GM23338 (cell line): ENCODE measurements at regions not wholly inside any gene's neighbourhood (a gene's known extent, or its start where the extent isn't known, plus 50 kb on each side); places are given as distances from the start of the nearest gene placed in this dataset.

Experiments
- ATAC-seq: fragments of 200-7000 bp; cut with Tn5 transposase; 3 replicates; pipeline ENCODE4 v1.9.1; 2020
- DNase-seq: peaks from one replicate; pipeline ENCODE4 v3.0.0-alpha.2; 2015; ENCODE audit warnings: low spot score
- H2AFZ ChIP-seq: fragments of 200-600 bp; sonication (generic); 2 replicates; pipeline ENCODE4 v1.8.0; 2016; ENCODE audit warnings: antibody characterized with exemption, mild to moderate bottlenecking, moderate library complexity
- H3F3A ChIP-seq: fragments of 200-600 bp; sonication (generic); replicated peaks from 2 replicates; pipeline ENCODE4 v1.8.0; 2017; ENCODE audit warnings: antibody characterized with exemption, mixed run types, low read depth
- H3K27ac ChIP-seq: fragments of 200-600 bp; sonication (generic); 2 replicates; pipeline ENCODE4 v1.6.1; 2016; ENCODE audit warnings: low read depth
- H3K27me3 ChIP-seq: fragments of 200-600 bp; sonication (generic); 2 replicates; pipeline ENCODE4 v1.8.0; 2016; ENCODE audit warnings: mild to moderate bottlenecking, mixed run types, moderate library complexity; ENCODE audit not compliant: insufficient read depth
- H3K36me3 ChIP-seq: fragments of 200-600 bp; sonication (generic); 2 replicates; pipeline ENCODE4 v1.8.0; 2016; ENCODE audit warnings: mild to moderate bottlenecking; ENCODE audit not compliant: insufficient read depth
- H3K4me1 ChIP-seq: fragments of 200-600 bp; sonication (generic); 2 replicates; pipeline ENCODE4 v1.8.0; 2016; ENCODE audit warnings: mild to moderate bottlenecking, moderate library complexity; ENCODE audit not compliant: insufficient read depth
- H3K4me2 ChIP-seq: fragments of 200-600 bp; sonication (generic); 2 replicates; pipeline ENCODE4 v1.7.1; 2017; ENCODE audit warnings: mixed run types
- H3K4me3 ChIP-seq: fragments of 200-600 bp; sonication (generic); 2 replicates; pipeline ENCODE4 v1.6.1; 2016; ENCODE audit warnings: mixed run types
- H3K79me2 ChIP-seq: fragments of 200-600 bp; sonication (generic); replicated peaks from 2 replicates; pipeline ENCODE4 v1.8.0; 2017; ENCODE audit warnings: mild to moderate bottlenecking; ENCODE audit not compliant: insufficient read depth
- H3K9me2 ChIP-seq: fragments of 200-600 bp; sonication (generic); 2 replicates; pipeline ENCODE4 v1.8.0; 2017; ENCODE audit not compliant: insufficient read depth
- H4K20me1 ChIP-seq: fragments of 200-600 bp; sonication (generic); replicated peaks from 2 replicates; pipeline ENCODE4 v1.8.0; 2017; ENCODE audit warnings: mild to moderate bottlenecking; ENCODE audit not compliant: insufficient read depth
- H3K27ac Mint-ChIP-seq: 2 replicates; pipeline ENCODE4 v1.8.0; 2020; ENCODE audit warnings: inconsistent platforms, mild to moderate bottlenecking, moderate library complexity, mixed read lengths
- H3K27me3 Mint-ChIP-seq: 3 replicates; pipeline ENCODE4 v1.8.0; 2022; ENCODE audit warnings: low read depth, mild to moderate bottlenecking, moderate library complexity, mixed read lengths, inconsistent platforms; ENCODE audit not compliant: insufficient read depth, poor library complexity
- H3K36me3 Mint-ChIP-seq: 3 replicates; pipeline ENCODE4 v1.8.0; 2021; ENCODE audit warnings: low read depth, mild to moderate bottlenecking, inconsistent platforms, moderate library complexity, mixed read lengths
- H3K4me1 Mint-ChIP-seq: 3 replicates; pipeline ENCODE4 v1.8.0; 2020; ENCODE audit warnings: mild to moderate bottlenecking, inconsistent platforms, mixed read lengths
- H3K4me3 Mint-ChIP-seq: 3 replicates; pipeline ENCODE4 v1.8.0; 2021; ENCODE audit warnings: moderate library complexity, mild to moderate bottlenecking, inconsistent platforms, mixed read lengths
- H3K9me3 Mint-ChIP-seq: 3 replicates; pipeline ENCODE4 v1.8.0; 2020; ENCODE audit warnings: moderate library complexity, mild to moderate bottlenecking, inconsistent platforms, mixed read lengths
- CREB1 ChIP-seq: fragments of 250-450 bp; sonication (Bioruptor Pico); IDR thresholded peaks from 2 replicates; pipeline ENCODE4 v1.5.0; 2020; ENCODE audit warnings: low read depth, mild to moderate bottlenecking, moderate library complexity
- EZH2 ChIP-seq: fragments of 200-600 bp; sonication (generic); IDR thresholded peaks from one replicate; pipeline ENCODE4 v1.8.0; 2017; ENCODE audit warnings: antibody characterized with exemption, mild to moderate bottlenecking, low read depth; ENCODE audit not compliant: unreplicated experiment
- EZH2phosphoT487 ChIP-seq: fragments of 200-600 bp; sonication (generic); IDR thresholded peaks from one replicate; pipeline ENCODE4 v1.8.1; 2018; ENCODE audit warnings: antibody characterized with exemption; ENCODE audit not compliant: unreplicated experiment
- JUNB ChIP-seq: IDR thresholded peaks from one replicate; pipeline ENCODE4 v1.6.1; 2016; ENCODE audit warnings: antibody characterized with exemption; ENCODE audit not compliant: unreplicated experiment
- STAT1 ChIP-seq: IDR thresholded peaks from one replicate; pipeline ENCODE4 v1.6.1; 2016; ENCODE audit warnings: antibody characterized with exemption; ENCODE audit not compliant: unreplicated experiment
- TF ChIP-seq, protein P1 (sequence below): fragments of 250-450 bp; sonication (Bioruptor Pico); IDR thresholded peaks from 2 replicates; pipeline ENCODE4 v1.5.0; 2020; ENCODE audit warnings: mild to moderate bottlenecking, moderate library complexity
- TF ChIP-seq, protein P2 (sequence below), 2 experiments: fragments of 200-600 bp in 1 of 2; sonication (generic) in 1 of 2; conservative IDR thresholded peaks; 2 replicates each; pipeline versions ENCODE4 v1.5.1 to v1.6.1; 2016 to 2017; ENCODE audit warnings: antibody characterized with exemption in 2 of 2, low read depth in 2 of 2, mild to moderate bottlenecking in 2 of 2, moderate library complexity in 1 of 2

DNA sequence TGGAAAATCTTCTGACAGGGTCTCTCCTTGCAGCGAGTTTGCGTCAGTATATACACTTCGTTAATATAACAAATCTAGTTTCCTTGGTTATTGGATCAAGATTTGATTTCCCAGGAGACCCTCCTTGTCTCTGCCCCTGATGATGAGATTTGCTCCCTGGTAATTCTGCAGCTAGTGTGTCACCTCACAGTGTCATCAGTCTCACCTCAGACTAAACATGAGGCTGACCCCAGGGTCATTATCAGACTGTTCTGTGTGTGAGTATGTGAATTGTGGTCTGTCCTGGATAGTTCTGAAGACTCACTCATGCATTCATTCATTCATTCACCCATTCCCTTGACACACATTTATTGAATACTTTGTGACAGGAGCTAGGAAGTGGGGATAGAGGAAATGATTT lies 138.4 kb upstream of the CTTNBP2 start (continued):
- TF ChIP-seq, protein P1, sequence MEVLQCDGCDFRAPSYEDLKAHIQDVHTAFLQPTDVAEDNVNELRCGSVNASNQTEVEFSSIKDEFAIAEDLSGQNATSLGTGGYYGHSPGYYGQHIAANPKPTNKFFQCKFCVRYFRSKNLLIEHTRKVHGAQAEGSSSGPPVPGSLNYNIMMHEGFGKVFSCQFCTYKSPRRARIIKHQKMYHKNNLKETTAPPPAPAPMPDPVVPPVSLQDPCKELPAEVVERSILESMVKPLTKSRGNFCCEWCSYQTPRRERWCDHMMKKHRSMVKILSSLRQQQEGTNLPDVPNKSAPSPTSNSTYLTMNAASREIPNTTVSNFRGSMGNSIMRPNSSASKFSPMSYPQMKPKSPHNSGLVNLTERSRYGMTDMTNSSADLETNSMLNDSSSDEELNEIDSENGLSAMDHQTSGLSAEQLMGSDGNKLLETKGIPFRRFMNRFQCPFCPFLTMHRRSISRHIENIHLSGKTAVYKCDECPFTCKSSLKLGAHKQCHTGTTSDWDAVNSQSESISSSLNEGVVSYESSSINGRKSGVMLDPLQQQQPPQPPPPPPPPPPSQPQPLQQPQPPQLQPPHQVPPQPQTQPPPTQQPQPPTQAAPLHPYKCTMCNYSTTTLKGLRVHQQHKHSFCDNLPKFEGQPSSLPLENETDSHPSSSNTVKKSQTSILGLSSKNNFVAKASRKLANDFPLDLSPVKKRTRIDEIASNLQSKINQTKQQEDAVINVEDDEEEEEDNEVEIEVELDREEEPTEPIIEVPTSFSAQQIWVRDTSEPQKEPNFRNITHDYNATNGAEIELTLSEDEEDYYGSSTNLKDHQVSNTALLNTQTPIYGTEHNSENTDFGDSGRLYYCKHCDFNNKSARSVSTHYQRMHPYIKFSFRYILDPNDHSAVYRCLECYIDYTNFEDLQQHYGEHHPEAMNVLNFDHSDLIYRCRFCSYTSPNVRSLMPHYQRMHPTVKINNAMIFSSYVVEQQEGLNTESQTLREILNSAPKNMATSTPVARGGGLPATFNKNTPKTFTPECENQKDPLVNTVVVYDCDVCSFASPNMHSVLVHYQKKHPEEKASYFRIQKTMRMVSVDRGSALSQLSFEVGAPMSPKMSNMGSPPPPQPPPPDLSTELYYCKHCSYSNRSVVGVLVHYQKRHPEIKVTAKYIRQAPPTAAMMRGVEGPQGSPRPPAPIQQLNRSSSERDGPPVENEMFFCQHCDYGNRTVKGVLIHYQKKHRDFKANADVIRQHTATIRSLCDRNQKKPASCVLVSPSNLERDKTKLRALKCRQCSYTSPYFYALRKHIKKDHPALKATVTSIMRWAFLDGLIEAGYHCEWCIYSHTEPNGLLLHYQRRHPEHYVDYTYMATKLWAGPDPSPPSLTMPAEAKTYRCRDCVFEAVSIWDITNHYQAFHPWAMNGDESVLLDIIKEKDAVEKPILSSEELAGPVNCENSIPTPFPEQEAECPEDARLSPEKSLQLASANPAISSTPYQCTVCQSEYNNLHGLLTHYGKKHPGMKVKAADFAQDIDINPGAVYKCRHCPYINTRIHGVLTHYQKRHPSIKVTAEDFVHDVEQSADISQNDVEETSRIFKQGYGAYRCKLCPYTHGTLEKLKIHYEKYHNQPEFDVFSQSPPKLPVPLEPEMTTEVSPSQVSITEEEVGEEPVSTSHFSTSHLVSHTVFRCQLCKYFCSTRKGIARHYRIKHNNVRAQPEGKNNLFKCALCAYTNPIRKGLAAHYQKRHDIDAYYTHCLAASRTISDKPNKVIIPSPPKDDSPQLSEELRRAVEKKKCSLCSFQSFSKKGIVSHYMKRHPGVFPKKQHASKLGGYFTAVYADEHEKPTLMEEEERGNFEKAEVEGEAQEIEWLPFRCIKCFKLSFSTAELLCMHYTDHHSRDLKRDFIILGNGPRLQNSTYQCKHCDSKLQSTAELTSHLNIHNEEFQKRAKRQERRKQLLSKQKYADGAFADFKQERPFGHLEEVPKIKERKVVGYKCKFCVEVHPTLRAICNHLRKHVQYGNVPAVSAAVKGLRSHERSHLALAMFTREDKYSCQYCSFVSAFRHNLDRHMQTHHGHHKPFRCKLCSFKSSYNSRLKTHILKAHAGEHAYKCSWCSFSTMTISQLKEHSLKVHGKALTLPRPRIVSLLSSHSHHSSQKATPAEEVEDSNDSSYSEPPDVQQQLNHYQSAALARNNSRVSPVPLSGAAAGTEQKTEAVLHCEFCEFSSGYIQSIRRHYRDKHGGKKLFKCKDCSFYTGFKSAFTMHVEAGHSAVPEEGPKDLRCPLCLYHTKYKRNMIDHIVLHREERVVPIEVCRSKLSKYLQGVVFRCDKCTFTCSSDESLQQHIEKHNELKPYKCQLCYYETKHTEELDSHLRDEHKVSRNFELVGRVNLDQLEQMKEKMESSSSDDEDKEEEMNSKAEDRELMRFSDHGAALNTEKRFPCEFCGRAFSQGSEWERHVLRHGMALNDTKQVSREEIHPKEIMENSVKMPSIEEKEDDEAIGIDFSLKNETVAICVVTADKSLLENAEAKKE (CRISPR knock-in tag) = no peak
- no peak for TF ChIP-seq EZH2
- TF ChIP-seq, protein P2, sequence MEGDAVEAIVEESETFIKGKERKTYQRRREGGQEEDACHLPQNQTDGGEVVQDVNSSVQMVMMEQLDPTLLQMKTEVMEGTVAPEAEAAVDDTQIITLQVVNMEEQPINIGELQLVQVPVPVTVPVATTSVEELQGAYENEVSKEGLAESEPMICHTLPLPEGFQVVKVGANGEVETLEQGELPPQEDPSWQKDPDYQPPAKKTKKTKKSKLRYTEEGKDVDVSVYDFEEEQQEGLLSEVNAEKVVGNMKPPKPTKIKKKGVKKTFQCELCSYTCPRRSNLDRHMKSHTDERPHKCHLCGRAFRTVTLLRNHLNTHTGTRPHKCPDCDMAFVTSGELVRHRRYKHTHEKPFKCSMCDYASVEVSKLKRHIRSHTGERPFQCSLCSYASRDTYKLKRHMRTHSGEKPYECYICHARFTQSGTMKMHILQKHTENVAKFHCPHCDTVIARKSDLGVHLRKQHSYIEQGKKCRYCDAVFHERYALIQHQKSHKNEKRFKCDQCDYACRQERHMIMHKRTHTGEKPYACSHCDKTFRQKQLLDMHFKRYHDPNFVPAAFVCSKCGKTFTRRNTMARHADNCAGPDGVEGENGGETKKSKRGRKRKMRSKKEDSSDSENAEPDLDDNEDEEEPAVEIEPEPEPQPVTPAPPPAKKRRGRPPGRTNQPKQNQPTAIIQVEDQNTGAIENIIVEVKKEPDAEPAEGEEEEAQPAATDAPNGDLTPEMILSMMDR (conservative IDR thresholded peaks at IDR 0.05; ENCODE audit: low read depth in 2 of 2) = no peak
- no peak for TF ChIP-seq EZH2phosphoT487
- TF ChIP-seq STAT1 = no peak
- no peak for TF ChIP-seq JUNB
- no peak for TF ChIP-seq CREB1

DNA sequence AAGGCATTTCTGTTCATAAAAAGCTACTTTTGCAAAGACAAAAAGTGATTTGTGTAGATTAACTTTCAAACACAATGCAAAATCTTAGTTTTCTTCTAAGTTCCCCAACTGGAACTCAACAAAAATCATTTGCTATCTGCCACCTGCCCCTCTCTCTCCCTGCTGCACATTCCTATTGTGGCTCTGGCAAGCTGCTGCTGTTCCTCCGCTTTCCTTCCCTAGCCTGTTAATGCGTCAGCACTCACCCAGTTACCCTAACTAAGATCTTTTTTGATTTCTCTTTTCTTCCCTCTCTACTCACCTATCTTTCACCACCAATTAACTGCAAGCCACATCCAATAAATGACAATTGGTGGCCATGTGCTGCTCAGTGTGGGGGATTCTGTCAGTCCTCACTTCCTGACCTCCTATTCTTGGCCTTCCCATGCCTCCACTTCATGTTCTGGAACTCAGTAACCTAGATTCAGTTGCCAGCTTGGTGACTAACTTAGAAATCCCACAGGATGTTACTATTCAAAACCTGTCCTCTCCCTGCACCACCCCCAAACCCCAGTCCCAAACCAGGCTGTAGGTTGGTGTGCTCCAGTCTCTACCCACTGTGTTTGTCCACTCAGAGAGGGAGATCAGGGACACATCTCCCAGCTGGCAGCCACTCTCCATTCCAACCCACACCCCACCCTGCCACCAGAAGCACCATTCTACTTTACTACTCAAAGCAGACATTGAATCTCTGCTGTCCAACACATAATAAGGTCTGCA lies 140.2 kb upstream of the CTTNBP2 start:
- H4K20me1 ChIP-seq = no peaks in the 10 kb centered on the region
- no peak for DNase-seq
- no peaks in the 10 kb centered on the region for H3K36me3 Mint-ChIP-seq
- H3F3A ChIP-seq = no peaks in the 10 kb centered on the region
- no peak for ATAC-seq
- H3K27ac Mint-ChIP-seq = no peak overlapping the region
- H2AFZ ChIP-seq = no peak overlapping the region; the same call in 1 of the 2 replicates
- H3K79me2 ChIP-seq = no peaks in the 10 kb centered on the region
- H3K27me3 ChIP-seq = no peaks in the 10 kb centered on the region
- H3K36me3 ChIP-seq = no peaks in the 10 kb centered on the region
- H3K9me2 ChIP-seq = peaks cover 7% of the 10 kb centered on the region; the same call in 1 of the 2 replicates
- no peaks in the 10 kb centered on the region for H3K4me1 ChIP-seq
- no peak for TF ChIP-seq JUNB
- TF ChIP-seq, protein P2 (conservative IDR thresholded peaks at IDR 0.05; ENCODE audit: low read depth in 2 of 2) = no peak
- no peak overlapping the region for H3K4me3 Mint-ChIP-seq
- H3K27me3 Mint-ChIP-seq = no peaks in the 10 kb centered on the region
- no peak overlapping the region for H3K27ac ChIP-seq
- H3K4me2 ChIP-seq = no peak overlapping the region
- H3K4me1 Mint-ChIP-seq = no peaks in the 10 kb centered on the region
- H3K9me3 Mint-ChIP-seq = peaks cover 4% of the 10 kb centered on the region; the same call in 1 of the 3 replicates
- H3K4me3 ChIP-seq = no peak overlapping the region
